Breast epithelium (tissue), 3 donors: ENCODE measurements at regions not wholly inside any gene's neighbourhood (a gene's known extent, or its start where the extent isn't known, plus 50 kb on each side); places are given as distances from the start of the nearest gene placed in this dataset.

Experiments
- CTCF ChIP-seq, 3 donors: fragments of 450-650 bp; IDR thresholded peaks; one replicate each; pipeline ENCODE4 v1.5.1; 2016 to 2017; ENCODE audit warnings: antibody characterized with exemption in 3 of 3, mild to moderate bottlenecking in 3 of 3, moderate library complexity in 3 of 3
- POLR2A ChIP-seq: fragments of 450-650 bp; IDR thresholded peaks from one replicate; pipeline ENCODE4 v1.6.1; 2016; ENCODE audit warnings: antibody characterized with exemption, mild to moderate bottlenecking, moderate library complexity
- POLR2AphosphoS5 ChIP-seq, 3 donors: sonication (generic); formaldehyde crosslinking; IDR thresholded peaks; one replicate each; pipeline ENCODE4 v1.6.1; 2017; ENCODE audit warnings: antibody characterized with exemption in 3 of 3

GRCh38 chr2:239526038-239526437 is 125.2 kb upstream of the HDAC4 start:
- TF ChIP-seq CTCF (IDR thresholded peaks at IDR 0.05) (no peak), POLR2AphosphoS5 (IDR thresholded peaks at IDR 0.05) (no peak), POLR2A (no peak)
